K562 (cell line): ENCODE measurements at regions not wholly inside any gene's neighbourhood (a gene's known extent, or its start where the extent isn't known, plus 50 kb on each side); places are given as distances from the start of the nearest gene placed in this dataset.

Experiments used
- ATAC-seq: fragments of 200-7000 bp; cut with Tn5 transposase; 3 replicates; pipeline ENCODE4 v1.9.1; 2020; ENCODE audit warnings: moderate library complexity
- BruUV-seq: library from RNA; stranded (reverse); fragments of 400-500 nt; replicated peaks from 2 replicates; lab custom pipeline; 2021; lab: Mats Ljungman, UMichigan
- CTCF ChIA-PET: fragments of 300-600 bp; formaldehyde crosslinking; extraction: SDS; loops from one replicate; lab custom pipeline; 2021; ENCODE audit warnings: low intra/inter-chr PET ratio; lab: Yijun Ruan, JAX
- POLR2A ChIA-PET: fragments of 300-600, 350-650 bp; sonication (Branson Sonifier 250); formaldehyde crosslinking; extraction: SDS; loops from one replicate; lab custom pipeline; 2021; ENCODE audit warnings: antibody characterized with exemption, inconsistent platforms; lab: Yijun Ruan, JAX
- DNase-seq, 4 experiments: peaks; one replicate each; pipeline versions ENCODE4 v3.0.0 to v3.0.0-alpha.2; 2011 to 2018; ENCODE audit warnings: low spot score in 3 of 4, mixed read lengths in 3 of 4; ENCODE audit errors: extremely low read depth in 1 of 4
- FAIRE-seq: peaks from 2 replicates; lab custom pipeline; 2011; peaks lifted over from hg19 to GRCh38; lab: Jason Lieb, UNC
- H2AFZ ChIP-seq: 2 replicates; pipeline ENCODE4 v1.6.0; 2011; ENCODE audit warnings: low read depth, low read length, control low read depth, inconsistent platforms
- H3K27ac ChIP-seq: fragments of 200-600 bp; 3 replicates; pipeline ENCODE4 v1.8.0; 2011; ENCODE audit warnings: low read depth, mild to moderate bottlenecking, control low read depth, inconsistent platforms, low read length, moderate library complexity, mixed read lengths; ENCODE audit errors: extremely low read depth
- H3K27me3 ChIP-seq, 2 experiments: fragments of 300-600 bp in 1 of 2; 2 replicates in 1 of 2; 3 replicates in 1 of 2; pipeline versions ENCODE4 v1.6.0 to v1.8.0; 2011; ENCODE audit warnings: inconsistent platforms in 2 of 2, low read length in 2 of 2, mild to moderate bottlenecking in 1 of 2, mixed read lengths in 1 of 2, moderate library complexity in 1 of 2; ENCODE audit not compliant: control insufficient read depth in 2 of 2, insufficient read depth in 2 of 2
- H3K36me3 ChIP-seq: fragments of 300-600 bp; 3 replicates; pipeline ENCODE4 v1.8.0; 2011; ENCODE audit warnings: mild to moderate bottlenecking, low read length, inconsistent platforms; ENCODE audit not compliant: control insufficient read depth, insufficient read depth
- H3K4me1 ChIP-seq, 2 experiments: fragments of 200-600 bp in 1 of 2; replicated peaks in 1 of 2; 2 replicates in 1 of 2; 3 replicates in 1 of 2; pipeline versions ENCODE4 v1.5.1 to v1.8.0; 2011; ENCODE audit warnings: inconsistent platforms in 2 of 2, low read length in 2 of 2, mild to moderate bottlenecking in 1 of 2, mixed read lengths in 1 of 2, moderate library complexity in 1 of 2; ENCODE audit not compliant: control insufficient read depth in 2 of 2, insufficient read depth in 2 of 2
- H3K4me2 ChIP-seq: 2 replicates; pipeline ENCODE4 v1.6.1; 2011; ENCODE audit warnings: low read length, control low read depth, inconsistent platforms, mixed read lengths; ENCODE audit not compliant: insufficient read depth
- H3K4me3 ChIP-seq: fragments of 200-600 bp; sonication (generic), shearing (Covaris generic); 2 replicates; pipeline ENCODE4 v1.5.1; 2016; ENCODE audit warnings: control low read depth, inconsistent platforms
- H3K79me2 ChIP-seq: fragments of 200-600 bp; 3 replicates; pipeline ENCODE4 v1.8.0; 2011; ENCODE audit warnings: low read length, inconsistent platforms; ENCODE audit not compliant: control insufficient read depth, insufficient read depth
- H3K9ac ChIP-seq, 2 experiments: 2 replicates each; pipeline versions ENCODE4 v1.6.0 to v1.6.1; 2011; ENCODE audit warnings: low read depth in 2 of 2, low read length in 2 of 2, control low read depth in 1 of 2, inconsistent platforms in 1 of 2, mild to moderate bottlenecking in 1 of 2, mixed read lengths in 1 of 2; ENCODE audit not compliant: insufficient read depth in 1 of 2
- H3K9me1 ChIP-seq: one replicate; pipeline ENCODE4 v1.6.0; 2011; ENCODE audit warnings: inconsistent platforms, mild to moderate bottlenecking, low read length, moderate library complexity; ENCODE audit not compliant: control insufficient read depth, insufficient read depth
- H3K9me3 ChIP-seq: replicated peaks from 2 replicates; pipeline ENCODE4 v1.5.1; 2011; ENCODE audit warnings: low read depth, low read length, inconsistent platforms; ENCODE audit not compliant: control insufficient read depth, insufficient read depth
- H4K20me1 ChIP-seq: replicated peaks from 2 replicates; pipeline ENCODE4 v1.6.1; 2011; ENCODE audit warnings: low read length, inconsistent platforms, mixed read lengths; ENCODE audit not compliant: control insufficient read depth, insufficient read depth
- BRF1 ChIP-seq: IDR thresholded peaks from 3 replicates; pipeline ENCODE4 v1.6.1; 2011; ENCODE audit warnings: borderline replicate concordance, mild to moderate bottlenecking; ENCODE audit not compliant: insufficient read length; ENCODE audit errors: extremely low read depth
- E2F1 ChIP-seq: sonication (generic); formaldehyde crosslinking; IDR thresholded peaks from 2 replicates; pipeline ENCODE4 v1.8.1; 2023; ENCODE audit warnings: mild to moderate bottlenecking, missing genetic modification reagents, moderate library complexity
- LEF1 ChIP-seq: fragments of 450-650 bp; IDR thresholded peaks from 2 replicates; pipeline ENCODE4 v1.6.1; 2016; ENCODE audit warnings: mild to moderate bottlenecking
- MEIS2 ChIP-seq: fragments of 450-650 bp; IDR thresholded peaks from 2 replicates; pipeline ENCODE4 v1.6.1; 2014; ENCODE audit warnings: mild to moderate bottlenecking; ENCODE audit not compliant: partially characterized antibody
- POLR2AphosphoS5 ChIP-seq: IDR thresholded peaks from 2 replicates; pipeline ENCODE4 v1.6.1; 2011; ENCODE audit warnings: mild to moderate bottlenecking, low read depth, low read length, moderate library complexity; ENCODE audit not compliant: control insufficient read depth, insufficient read depth
- PTBP1 ChIP-seq: fragments of 200-400 bp; formaldehyde crosslinking; IDR thresholded peaks from 2 replicates; pipeline ENCODE4 v1.6.1; 2017; ENCODE audit warnings: low read depth, low read length
- TAL1 ChIP-seq: fragments of 450-650 bp; IDR thresholded peaks from 2 replicates; pipeline ENCODE4 v1.6.1; 2016; ENCODE audit warnings: mild to moderate bottlenecking
- TRIM24 ChIP-seq, 2 experiments: fragments of 450-650 bp; IDR thresholded peaks; 2 replicates each; pipeline ENCODE4 v1.6.1; 2016
- ZNF134 ChIP-seq: fragments of 250-450 bp; sonication (Bioruptor Pico); conservative IDR thresholded peaks from 2 replicates; pipeline ENCODE4 v1.4.0; 2020
- WGBS: fragments of 100-300 bp; shearing (Covaris generic); methylation state at CpG from one replicate; pipeline ENCODE4 v1.1.6; 2016; ENCODE audit warnings: low coverage, mixed read lengths; ENCODE audit not compliant: insufficient coverage; ENCODE audit errors: missing lambda C conversion rate; 5-methylcytosine and 5-hydroxymethylcytosine counted together
- in situ Hi-C: fragments of 300-500 bp; cut with MboI; formaldehyde crosslinking; loops from 4 replicates; pipeline ENCODE4 v1.15.0; 2018; ENCODE audit warnings: inconsistent platforms, mixed read lengths
- intact Hi-C: fragments of 100-400 bp; cut with micrococcal nuclease; formaldehyde crosslinking; loops from 2 replicates; pipeline ENCODE4 v1.14.2; 2022
- TF ChIP-seq, protein P1 (sequence below): sonication (generic); formaldehyde crosslinking; IDR thresholded peaks from 2 replicates; pipeline ENCODE4 v1.9.0; 2022; ENCODE audit warnings: mild to moderate bottlenecking, missing genetic modification reagents
- TF ChIP-seq, protein P2 (sequence below): fragments of 250-450 bp; sonication (Bioruptor Pico); IDR thresholded peaks from 2 replicates; pipeline ENCODE4 v1.5.0; 2022; ENCODE audit warnings: mild to moderate bottlenecking

DNA sequence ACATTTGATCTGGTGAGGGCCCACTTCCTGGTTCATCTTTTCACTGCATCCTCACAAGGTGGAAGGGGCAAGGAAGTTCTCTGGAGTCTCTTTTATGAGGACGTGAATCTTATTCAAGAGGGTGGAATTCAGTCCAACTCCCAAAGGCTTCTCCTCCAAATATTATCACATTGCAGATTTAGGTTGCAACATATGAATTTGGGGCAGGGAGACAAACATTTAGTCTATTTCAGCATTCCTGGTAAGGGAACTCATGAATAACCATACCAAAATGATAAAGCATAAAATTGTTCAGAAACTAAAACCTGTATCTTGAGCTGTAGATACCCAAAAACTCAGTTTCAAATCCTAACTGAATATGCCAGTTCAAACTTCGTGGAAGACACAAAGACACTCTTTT lies 246.8 kb downstream of the QDPR start (continued):
- no peak for TF ChIP-seq MEIS2

DNA sequence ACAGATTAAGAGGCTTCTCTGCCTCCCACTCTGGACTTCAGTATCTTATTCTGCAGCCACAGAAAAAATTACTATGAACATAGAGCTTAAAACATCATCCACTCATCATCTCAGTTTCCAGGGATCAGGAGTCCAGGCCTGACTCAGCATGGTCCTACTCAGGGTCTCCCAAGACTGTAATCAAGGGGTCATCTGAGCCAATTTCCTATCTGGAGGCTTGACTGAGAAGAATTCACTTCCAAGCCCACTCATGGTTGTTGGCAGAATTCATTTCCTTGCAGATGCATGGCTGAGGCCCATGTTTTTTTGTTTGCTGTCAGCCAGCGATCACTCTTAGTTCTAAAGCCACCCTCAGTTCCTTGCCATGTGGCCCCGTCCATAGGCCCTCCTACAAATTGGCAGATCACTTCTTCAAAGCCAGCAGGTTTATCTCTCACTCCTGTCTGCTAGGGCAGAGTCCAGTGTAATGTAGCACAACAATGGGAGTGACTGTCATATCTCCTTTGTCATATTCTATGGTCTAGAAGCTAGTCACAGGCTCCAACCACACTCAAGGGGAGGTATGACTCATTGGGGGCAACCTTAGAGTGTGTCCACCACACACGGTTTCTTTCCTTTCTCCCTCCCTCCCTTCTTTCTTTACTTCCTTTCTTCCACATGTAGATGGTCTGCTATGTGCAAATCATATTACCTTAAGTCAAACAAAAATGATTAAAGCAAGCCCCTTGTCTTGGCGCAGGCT lies 251.6 kb downstream of the QDPR start:
- H3K9me3 ChIP-seq, result no peaks in the 10 kb centered on the region
- in situ Hi-C loops (no loop called here), intact Hi-C loops (no loop called here)
- H3K4me3 ChIP-seq, result no peak overlapping the region
- ChIA-PET CTCF (no interaction called here), POLR2A (no interaction called here)
- no peaks in the 10 kb centered on the region for H3K36me3 ChIP-seq
- H3K27me3 ChIP-seq, result no peaks in the 10 kb centered on the region
- FAIRE-seq (no peak), ATAC-seq (no peak), DNase-seq (peak in 1 of 4 experiments; percentile 5)
- no TSS peak for BruUV-seq
- H3K4me1 ChIP-seq, result no peaks in the 10 kb centered on the region
- WGBS, result 0% methylated on average over 4 of the region's 4 CpGs
- no peak overlapping the region for H2AFZ ChIP-seq
- no peaks in the 10 kb centered on the region for H3K79me2 ChIP-seq
- H3K4me2 ChIP-seq, result no peak overlapping the region
- no peak overlapping the region for H3K27ac ChIP-seq
- H3K9me1 ChIP-seq, result no peaks in the 10 kb centered on the region
- H4K20me1 ChIP-seq, result no peaks in the 10 kb centered on the region; the same call in 1 of the 2 replicates
- no peak overlapping the region for H3K9ac ChIP-seq
- TF ChIP-seq, protein P1, sequence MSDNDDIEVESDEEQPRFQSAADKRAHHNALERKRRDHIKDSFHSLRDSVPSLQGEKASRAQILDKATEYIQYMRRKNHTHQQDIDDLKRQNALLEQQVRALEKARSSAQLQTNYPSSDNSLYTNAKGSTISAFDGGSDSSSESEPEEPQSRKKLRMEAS (CRISPR knock-in tag), result no peak
- no peak for TF ChIP-seq POLR2AphosphoS5
- TF ChIP-seq, protein P2, sequence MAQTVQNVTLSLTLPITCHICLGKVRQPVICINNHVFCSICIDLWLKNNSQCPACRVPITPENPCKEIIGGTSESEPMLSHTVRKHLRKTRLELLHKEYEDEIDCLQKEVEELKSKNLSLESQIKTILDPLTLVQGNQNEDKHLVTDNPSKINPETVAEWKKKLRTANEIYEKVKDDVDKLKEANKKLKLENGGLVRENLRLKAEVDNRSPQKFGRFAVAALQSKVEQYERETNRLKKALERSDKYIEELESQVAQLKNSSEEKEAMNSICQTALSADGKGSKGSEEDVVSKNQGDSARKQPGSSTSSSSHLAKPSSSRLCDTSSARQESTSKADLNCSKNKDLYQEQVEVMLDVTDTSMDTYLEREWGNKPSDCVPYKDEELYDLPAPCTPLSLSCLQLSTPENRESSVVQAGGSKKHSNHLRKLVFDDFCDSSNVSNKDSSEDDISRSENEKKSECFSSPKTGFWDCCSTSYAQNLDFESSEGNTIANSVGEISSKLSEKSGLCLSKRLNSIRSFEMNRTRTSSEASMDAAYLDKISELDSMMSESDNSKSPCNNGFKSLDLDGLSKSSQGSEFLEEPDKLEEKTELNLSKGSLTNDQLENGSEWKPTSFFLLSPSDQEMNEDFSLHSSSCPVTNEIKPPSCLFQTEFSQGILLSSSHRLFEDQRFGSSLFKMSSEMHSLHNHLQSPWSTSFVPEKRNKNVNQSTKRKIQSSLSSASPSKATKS (CRISPR knock-in tag), result no peak
- no peak for TF ChIP-seq TAL1
- no peak for TF ChIP-seq PTBP1
- TF ChIP-seq TRIM24 (IDR thresholded peaks at IDR 0.05), result no peak
- TF ChIP-seq E2F1, result no peak
- TF ChIP-seq LEF1, result no peak
- no peak for TF ChIP-seq BRF1
- TF ChIP-seq ZNF134 (CRISPR knock-in tag), result no peak
